ENCODE measurements at regions not wholly inside any gene's neighbourhood (a gene's known extent, or its start where the extent isn't known, plus 50 kb on each side); places are given as distances from the start of the nearest gene placed in this dataset.

- no peaks in the 10 kb centered on the region for H3K36me3 ChIP-seq (ENCODE audit: control insufficient read depth in 1 of 2, insufficient read depth in 2 of 2, low read length in 2 of 2)
- ChIA-PET POLR2A (no interaction called here), RAD21 (ENCODE audit: low non-redundant PET in 1 of 2, low total read pairs in 2 of 2, uncharacterized antibody in 2 of 2, unreplicated experiment in 2 of 2) (no interaction called here), CTCF (no interaction called here)
- no peaks in the 10 kb centered on the region for H3K9me2 ChIP-seq (ENCODE audit: insufficient read depth)
- H3K27ac ChIP-seq (ENCODE audit: low read depth, low read length) = no peak overlapping the region
- TF ChIP-seq ZBTB33 (IDR thresholded peaks at IDR 0.05; ENCODE audit: extremely low read depth, insufficient replicate concordance, low read length) (no peak), FOSL1 (IDR thresholded peaks at IDR 0.05; ENCODE audit: low read depth) (no peak), CBX3 (IDR thresholded peaks at IDR 0.05; ENCODE audit: low read depth) (no peak), JUND (IDR thresholded peaks at IDR 0.05) (no peak), ELF1 (IDR thresholded peaks at IDR 0.05; ENCODE audit: borderline replicate concordance, low read depth) (no peak), EGR1 (IDR thresholded peaks at IDR 0.05; ENCODE audit: low read depth) (no peak), EZH2phosphoT487 (IDR thresholded peaks at IDR 0.05; ENCODE audit: borderline replicate concordance) (no peak), RAD21 (IDR thresholded peaks at IDR 0.05; ENCODE audit: low read depth) (no peak), EZH2 (IDR thresholded peaks at IDR 0.05) (no peak)
- no peak overlapping the region for H2AFZ ChIP-seq (ENCODE audit: low read depth, low read length, poor library complexity, severe bottlenecking)
- no peaks in the 10 kb centered on the region for H3K79me2 ChIP-seq (ENCODE audit: insufficient read depth, low read length)
- DNase-seq (ENCODE audit: low read depth, low spot score) (no peak), ATAC-seq (no peak)
- no peaks in the 10 kb centered on the region for H3K27me3 ChIP-seq (ENCODE audit: insufficient read depth, low read length)
- no peaks in the 10 kb centered on the region for H3K4me1 ChIP-seq (ENCODE audit: control insufficient read depth in 1 of 2, insufficient read depth in 2 of 2, low read length in 2 of 2)
- BruUV-seq (replicated peaks) = no TSS peak
- no peak overlapping the region for H3K4me3 ChIP-seq (replicated peaks in 1 of 2; ENCODE audit: low read depth in 1 of 2, low read length in 2 of 2)
- intact Hi-C loops (cut with micrococcal nuclease) = no loop called here
- no peaks in the 10 kb centered on the region for H4K20me1 ChIP-seq (ENCODE audit: insufficient read depth)
- H3K9me3 ChIP-seq (ENCODE audit: control insufficient read depth in 1 of 2, insufficient read depth in 1 of 2, low read depth in 1 of 2, low read length in 2 of 2) = no peaks in the 10 kb centered on the region
- H3K9ac ChIP-seq (ENCODE audit: low read length) = no peak overlapping the region
- H3K4me2 ChIP-seq (ENCODE audit: low read length) = no peak overlapping the region
Measured at GRCh38 chr4:11189756-11190155, 238.9 kb downstream of the HS3ST1 start.

GRCh38 chr4:11183356-11183740 is 245.3 kb downstream of the HS3ST1 start:
- BruUV-seq (replicated peaks) = no TSS peak
- Histone ChIP-seq H3K36me3 (ENCODE audit: control insufficient read depth in 1 of 2, insufficient read depth in 2 of 2, low read length in 2 of 2) (no peaks in the 10 kb centered on the region), H3K27me3 (ENCODE audit: insufficient read depth, low read length) (no peaks in the 10 kb centered on the region), H3K9me2 (ENCODE audit: insufficient read depth) (no peaks in the 10 kb centered on the region), H3K9ac (ENCODE audit: low read length) (no peak overlapping the region), H3K4me3 (replicated peaks in 1 of 2; ENCODE audit: low read depth in 1 of 2, low read length in 2 of 2) (no peak overlapping the region), H2AFZ (ENCODE audit: low read depth, low read length, poor library complexity, severe bottlenecking) (no peak overlapping the region), H3K4me1 (ENCODE audit: control insufficient read depth in 1 of 2, insufficient read depth in 2 of 2, low read length in 2 of 2) (no peaks in the 10 kb centered on the region), H3K27ac (ENCODE audit: low read depth, low read length) (no peak overlapping the region), H3K9me3 (ENCODE audit: control insufficient read depth in 1 of 2, insufficient read depth in 1 of 2, low read depth in 1 of 2, low read length in 2 of 2) (no peaks in the 10 kb centered on the region), H3K79me2 (ENCODE audit: insufficient read depth, low read length) (no peaks in the 10 kb centered on the region), H3K4me2 (ENCODE audit: low read length) (no peak overlapping the region), H4K20me1 (ENCODE audit: insufficient read depth) (no peaks in the 10 kb centered on the region)
- RAD21 ChIA-PET (ENCODE audit: low non-redundant PET in 1 of 2, low total read pairs in 2 of 2, uncharacterized antibody in 2 of 2, unreplicated experiment in 2 of 2) = no interaction called here
- DNase-seq (ENCODE audit: low read depth, low spot score) = no peak
- POLR2A ChIA-PET = no interaction called here
- CTCF ChIA-PET = no interaction called here
- ATAC-seq = no peak
- intact Hi-C loops (cut with micrococcal nuclease) = no loop called here
- TF ChIP-seq CTCF (IDR thresholded peaks at IDR 0.05 in 2 of 3, conservative IDR thresholded peaks at IDR 0.05 in 1 of 3; ENCODE audit: borderline replicate concordance in 1 of 3, insufficient read depth in 1 of 3, low read depth in 2 of 3, low read length in 2 of 3) (no peak), POLR2AphosphoS5 (IDR thresholded peaks at IDR 0.05; ENCODE audit: low read depth, low read length) (no peak), SRF (IDR thresholded peaks at IDR 0.05; ENCODE audit: low read depth) (no peak), ZNF274 (IDR thresholded peaks at IDR 0.05; ENCODE audit: low read depth, low read length) (no peak), JUND (IDR thresholded peaks at IDR 0.05) (no peak), MAX (IDR thresholded peaks at IDR 0.05) (no peak), FOSL1 (IDR thresholded peaks at IDR 0.05; ENCODE audit: low read depth) (no peak), ATF3 (IDR thresholded peaks at IDR 0.05) (no peak)
